Cardiac fibroblast (primary cell): ENCODE measurements at regions not wholly inside any gene's neighbourhood (a gene's known extent, or its start where the extent isn't known, plus 50 kb on each side); places are given as distances from the start of the nearest gene placed in this dataset.
A peak's percentile ranks its signal among the peaks of the same experiment; 100 is the strongest.

ENCODE experiments used
- DNase-seq, 2 donors: peaks; one replicate each; pipeline versions ENCODE4 v3.0.0 to v3.0.0-alpha.2; 2010; ENCODE audit warnings: low read depth in 2 of 2
- H3K4me3 ChIP-seq, 2 donors: replicated peaks in 1 of 2; 1 replicate in 1 of 2; 2 replicates in 1 of 2; pipeline ENCODE4 v1.5.1; 2011; ENCODE audit warnings: low read depth in 2 of 2, low read length in 2 of 2, mild to moderate bottlenecking in 2 of 2, moderate library complexity in 1 of 2
- CTCF ChIP-seq: IDR thresholded peaks from one replicate; pipeline ENCODE4 v1.5.1; 2011; ENCODE audit warnings: low read depth, mild to moderate bottlenecking, low read length, inconsistent platforms

GRCh38 chr2:196535742-196536141 lies 103.8 kb upstream of the CCDC150 start:
- no peak for TF ChIP-seq CTCF
- no peak overlapping the region for H3K4me3 ChIP-seq
- DNase-seq: peak; percentile 7 to 12

- no peak overlapping the region for H3K4me3 ChIP-seq
- DNase-seq: no peak
- TF ChIP-seq CTCF: no peak
Observed at GRCh38 chr2:196537311-196537710, 102.2 kb upstream of the CCDC150 start.

- no peak overlapping the region for H3K4me3 ChIP-seq
- TF ChIP-seq CTCF: no peak
- no peak for DNase-seq
Observed at GRCh38 chr2:196538189-196538588, 101.3 kb upstream of the CCDC150 start.

DNA sequence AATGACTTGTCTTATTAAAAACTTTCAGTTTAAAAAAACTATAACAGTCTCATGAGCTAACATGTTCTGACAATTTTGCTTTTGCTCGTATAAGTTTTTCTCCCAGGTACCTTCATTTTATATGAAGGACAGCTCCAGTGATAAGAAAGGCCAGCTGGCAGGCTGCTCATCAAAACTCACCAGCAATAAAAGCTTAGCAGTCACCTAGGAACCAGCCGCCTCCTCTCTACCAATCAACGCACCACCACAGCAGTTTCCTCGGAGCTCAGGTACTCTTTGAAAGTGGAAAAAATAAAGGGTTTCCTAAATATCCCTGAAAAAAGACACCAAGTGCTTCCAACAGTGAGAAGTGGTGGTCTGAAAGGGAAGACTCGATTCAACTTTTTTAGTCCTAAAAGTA lies 100.9 kb upstream of the CCDC150 start:
- no peak for DNase-seq
- H3K4me3 ChIP-seq: no peak overlapping the region
- TF ChIP-seq CTCF: no peak

DNA sequence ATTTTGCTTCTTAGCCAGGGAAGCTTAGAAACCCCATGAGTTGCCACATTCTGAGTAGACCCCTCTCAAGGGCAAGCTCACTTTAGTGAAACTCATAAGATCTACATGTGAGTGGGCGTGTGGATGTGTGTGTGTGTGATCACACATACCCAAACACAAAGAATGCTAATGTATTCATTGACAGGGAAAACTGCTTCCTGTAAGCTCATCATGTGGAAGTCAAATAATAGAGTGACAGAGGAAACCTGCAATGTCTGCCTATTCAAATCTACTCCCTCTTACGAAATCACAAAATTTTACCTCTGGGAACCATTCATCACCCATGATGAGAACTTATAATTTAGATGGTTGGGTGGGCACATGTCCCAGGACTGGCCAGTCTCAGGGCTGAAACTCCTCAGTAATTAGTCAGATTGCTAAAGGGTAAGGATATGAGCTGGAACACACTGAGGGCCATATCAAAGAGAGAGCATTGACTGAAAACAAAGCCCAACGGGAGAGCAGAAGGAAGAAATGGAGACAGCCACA lies 94.5 kb upstream of the CCDC150 start:
- no peak for TF ChIP-seq CTCF
- DNase-seq: peak in 1 of 2 donors; percentile 1
- no peak overlapping the region for H3K4me3 ChIP-seq

- TF ChIP-seq CTCF: no peak
- no peak overlapping the region for H3K4me3 ChIP-seq
- DNase-seq: no peak
Observed at GRCh38 chr2:196546151-196546919, 93.2 kb upstream of the CCDC150 start.

- no peak overlapping the region for H3K4me3 ChIP-seq
- TF ChIP-seq CTCF: no peak
- DNase-seq: no peak
Observed at GRCh38 chr2:196549052-196549451, 90.5 kb upstream of the CCDC150 start.
